Colonic mucosa (tissue), 4 donors: ENCODE measurements at regions not wholly inside any gene's neighbourhood (a gene's known extent, or its start where the extent isn't known, plus 50 kb on each side); places are given as distances from the start of the nearest gene placed in this dataset.
"Not testable (repeated sequence)": the region's sequence is repeated elsewhere in the genome, so short reads cannot be mapped to it uniquely, and the experiment has no call there.

ENCODE experiments used
- DNase-seq: peaks from one replicate; pipeline ENCODE4 v3.0.0-alpha.2; 2020
- H3K27ac ChIP-seq: fragments of 200-600 bp; one replicate; pipeline ENCODE4 v1.8.0; 2021
- H3K27me3 ChIP-seq: fragments of 200-600 bp; one replicate; pipeline ENCODE4 v1.8.0; 2021
- H3K36me3 ChIP-seq: fragments of 200-600 bp; one replicate; pipeline ENCODE4 v1.8.0; 2021
- H3K4me1 ChIP-seq: fragments of 200-600 bp; one replicate; pipeline ENCODE4 v1.8.0; 2021; ENCODE audit warnings: mild to moderate bottlenecking
- H3K4me3 ChIP-seq: fragments of 200-600 bp; one replicate; pipeline ENCODE4 v1.8.0; 2021
- H3K9ac ChIP-seq, 2 donors: one replicate each; pipeline ENCODE4 v1.7.0; 2013; ENCODE audit warnings: control low read depth in 2 of 2, low read depth in 2 of 2, low read length in 2 of 2
- H3K9me3 ChIP-seq: fragments of 200-600 bp; one replicate; pipeline ENCODE4 v1.8.0; 2021
- CTCF ChIP-seq: fragments of 200-600 bp; IDR thresholded peaks from one replicate; pipeline ENCODE4 v1.8.0; 2022; ENCODE audit warnings: antibody characterized with exemption, mild to moderate bottlenecking
- intact Hi-C: fragments of 100-400 bp; cut with DNase I; formaldehyde crosslinking; loops from one replicate; pipeline ENCODE4 v1.14.1; 2022
- donor health status: healthy.
- donor health status: DM: no; HTN: no; CAD: no.
- donor health status: DM: no; HTN: no; CAD: no.

- intact Hi-C loops: no loop called here
- Histone ChIP-seq H3K4me1 (no peaks in the 10 kb centered on the region), H3K9ac (no peak overlapping the region), H3K27ac (no peak overlapping the region), H3K36me3 (no peaks in the 10 kb centered on the region), H3K27me3 (no peaks in the 10 kb centered on the region), H3K9me3 (no peaks in the 10 kb centered on the region), H3K4me3 (no peak overlapping the region)
- DNase-seq: no peak
- no peak for TF ChIP-seq CTCF
Observed at GRCh38 chr6:15107644-15108382, 138.1 kb upstream of the JARID2 start.

- Histone ChIP-seq H3K27ac (no peak overlapping the region), H3K36me3 (no peaks in the 10 kb centered on the region), H3K4me1 (no peaks in the 10 kb centered on the region), H3K4me3 (no peak overlapping the region), H3K9ac (no peak overlapping the region), H3K27me3 (no peaks in the 10 kb centered on the region), H3K9me3 (no peaks in the 10 kb centered on the region)
- DNase-seq: no peak
- intact Hi-C loops: no loop called here
- TF ChIP-seq CTCF: no peak
Observed at GRCh38 chr6:15108383-15108715, 137.5 kb upstream of the JARID2 start.

GRCh38 chr6:15109338-15110090 is 136.4 kb upstream of the JARID2 start:
- Histone ChIP-seq H3K27ac (no peak overlapping the region), H3K36me3 (no peaks in the 10 kb centered on the region), H3K9ac (no peak overlapping the region), H3K4me3 (no peak overlapping the region), H3K27me3 (no peaks in the 10 kb centered on the region), H3K9me3 (no peaks in the 10 kb centered on the region), H3K4me1 (no peaks in the 10 kb centered on the region)
- no peak for DNase-seq
- intact Hi-C loops: no loop called here
- no peak for TF ChIP-seq CTCF

GRCh38 chr6:15110726-15111354 is 135.0 kb upstream of the JARID2 start:
- TF ChIP-seq CTCF: no peak

GRCh38 chr6:15111576-15111975 is 134.3 kb upstream of the JARID2 start:
- H3K9me3 ChIP-seq, DNase-seq, H3K36me3 ChIP-seq, H3K27me3 ChIP-seq, H3K9ac ChIP-seq, H3K27ac ChIP-seq, H3K4me3 ChIP-seq, H3K4me1 ChIP-seq, intact Hi-C loops: not testable (repeated sequence)

More at GRCh38 chr6:15110726-15111354, 135.0 kb upstream of the JARID2 start:
- Histone ChIP-seq H3K27me3 (no peaks in the 10 kb centered on the region), H3K4me1 (no peaks in the 10 kb centered on the region), H3K9ac (no peak overlapping the region), H3K9me3 (no peaks in the 10 kb centered on the region), H3K4me3 (no peak overlapping the region), H3K27ac (no peak overlapping the region), H3K36me3 (no peaks in the 10 kb centered on the region)
- intact Hi-C loops: no loop called here
- DNase-seq: no peak

DNA sequence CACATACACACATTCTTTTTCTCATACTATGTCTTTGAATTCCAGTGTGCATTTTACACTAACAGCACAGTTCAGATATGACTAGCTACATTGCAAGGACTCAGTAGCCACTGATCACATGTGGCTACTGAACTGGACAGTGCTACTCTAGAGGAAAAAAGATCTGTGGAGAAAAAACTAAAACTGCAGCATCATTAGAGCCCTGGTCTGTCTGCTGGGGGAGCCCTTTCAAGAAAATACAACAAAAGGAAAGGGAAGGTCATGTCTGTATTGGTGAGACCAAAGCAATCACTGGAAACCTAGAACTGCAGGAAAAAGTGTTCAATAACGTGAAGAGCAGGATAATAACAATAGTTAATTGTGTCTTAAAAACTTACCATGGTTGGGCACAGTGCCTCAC is 132.3 kb upstream of the JARID2 start:
- no peak for TF ChIP-seq CTCF
- H3K27ac ChIP-seq: no peak overlapping the region
- no peaks in the 10 kb centered on the region for H3K27me3 ChIP-seq
- intact Hi-C loops: no loop called here
- no peak overlapping the region for H3K4me3 ChIP-seq
- no peak for DNase-seq
- H3K36me3 ChIP-seq: no peaks in the 10 kb centered on the region
- no peaks in the 10 kb centered on the region for H3K4me1 ChIP-seq
- H3K9me3 ChIP-seq: no peaks in the 10 kb centered on the region
- H3K9ac ChIP-seq: no peak overlapping the region
